Right ventricle myocardium inferior (tissue), 1 donor: ENCODE measurements at regions not wholly inside any gene's neighbourhood (a gene's known extent, or its start where the extent isn't known, plus 50 kb on each side); places are given as distances from the start of the nearest gene placed in this dataset.

Experiments
- ATAC-seq: fragments of 200-7000 bp; cut with Tn5 transposase; one replicate; pipeline ENCODE4 v1.9.1; 2020; ENCODE audit warnings: mild to moderate bottlenecking, moderate library complexity
- DNase-seq: peaks from one replicate; pipeline ENCODE4 v3.0.0; 2021; ENCODE audit errors: missing footprints
- intact Hi-C: fragments of 100-400 bp; cut with DNase I; formaldehyde crosslinking; loops from one replicate; pipeline ENCODE4 v1.11.0; 2022
- donor health status: DM: no; HTN: yes; CAD: no; lungs with severe emphysema.

- DNase-seq (no peak), ATAC-seq (no peak)
- intact Hi-C loops, result no loop called here
Measured at GRCh38 chr14:94875256-94875655, 105.3 kb upstream of the GSC start.

- intact Hi-C loops, result no loop called here
- DNase-seq (no peak), ATAC-seq (no peak)
Measured at GRCh38 chr14:94868772-94869072, 98.8 kb upstream of the GSC start.

GRCh38 chr14:94867946-94868771 is 98.2 kb upstream of the GSC start:
- intact Hi-C loops, result no loop called here
- no peak for ATAC-seq
- DNase-seq, result no peak

- intact Hi-C loops, result no loop called here
- no peak for ATAC-seq
- no peak for DNase-seq
Measured at GRCh38 chr14:94867209-94867608, 97.3 kb upstream of the GSC start.

- intact Hi-C loops, result no loop called here
- DNase-seq (no peak), ATAC-seq (no peak)
Measured at GRCh38 chr14:94864387-94865195, 94.7 kb upstream of the GSC start.

- ATAC-seq (no peak), DNase-seq (no peak)
- intact Hi-C loops, result no loop called here
Measured at GRCh38 chr14:94863366-94863765, 93.5 kb upstream of the GSC start.

- ATAC-seq, result peak; percentile 74
- intact Hi-C loops, result no loop called here
- DNase-seq, result no peak
Measured at GRCh38 chr14:94857950-94858349, 88.0 kb upstream of the GSC start.

- intact Hi-C loops, result no loop called here
- no peak for ATAC-seq
- DNase-seq, result no peak
Measured at GRCh38 chr14:94853920-94854319, 84.0 kb upstream of the GSC start.

- ATAC-seq, result peak; percentile 53
- intact Hi-C loops, result no loop called here
- DNase-seq, result no peak
Measured at GRCh38 chr14:94850309-94851211, 80.6 kb upstream of the GSC start.

- intact Hi-C loops, result no loop called here
- no peak for ATAC-seq
- no peak for DNase-seq
Measured at GRCh38 chr14:94844593-94845152, 74.8 kb upstream of the GSC start.

- no peak for ATAC-seq
- DNase-seq, result no peak
- intact Hi-C loops, result no loop called here
Measured at GRCh38 chr14:94840467-94840866, 70.6 kb upstream of the GSC start.

- ATAC-seq, result no peak
- intact Hi-C loops, result no loop called here
- DNase-seq, result no peak
Measured at GRCh38 chr14:94839348-94839747, 69.4 kb upstream of the GSC start.

GRCh38 chr14:94836849-94837248 is 66.9 kb upstream of the GSC start:
- ATAC-seq (no peak), DNase-seq (no peak)
- intact Hi-C loops, result no loop called here

- no peak for DNase-seq
- ATAC-seq, result no peak
- intact Hi-C loops, result no loop called here
Measured at GRCh38 chr14:94833633-94834032, 63.7 kb upstream of the GSC start.

- ATAC-seq, result no peak
Measured at GRCh38 chr14:94831085-94831484, 61.2 kb upstream of the GSC start.

GRCh38 chr14:94827711-94828447 is 58.0 kb upstream of the GSC start:
- ATAC-seq (peak; percentile 91), DNase-seq (no peak)
- intact Hi-C loops, result no loop called here

More at GRCh38 chr14:94831085-94831484, 61.2 kb upstream of the GSC start:
- no peak for DNase-seq
- intact Hi-C loops, result no loop called here

GRCh38 chr14:94826774-94827173 is 56.9 kb upstream of the GSC start:
- intact Hi-C loops, result no loop called here
- DNase-seq (no peak), ATAC-seq (no peak)

GRCh38 chr14:94823556-94824341 is 53.8 kb upstream of the GSC start:
- DNase-seq (no peak), ATAC-seq (no peak)
- intact Hi-C loops, result no loop called here
